PC-9 (cell line): ENCODE measurements at regions not wholly inside any gene's neighbourhood (a gene's known extent, or its start where the extent isn't known, plus 50 kb on each side); places are given as distances from the start of the nearest gene placed in this dataset.

ENCODE experiments used
- EZH2 ChIP-seq: fragments of 200-600 bp; sonication (generic); IDR thresholded peaks from 2 replicates; pipeline ENCODE4 v1.8.0; 2017; ENCODE audit warnings: antibody characterized with exemption, low read depth
- TF ChIP-seq, protein P1 (sequence below): fragments of 200-600 bp; sonication (generic); conservative IDR thresholded peaks from 2 replicates; pipeline ENCODE4 v1.6.1; 2017; ENCODE audit warnings: mixed run types, antibody characterized with exemption, mild to moderate bottlenecking, moderate library complexity

DNA sequence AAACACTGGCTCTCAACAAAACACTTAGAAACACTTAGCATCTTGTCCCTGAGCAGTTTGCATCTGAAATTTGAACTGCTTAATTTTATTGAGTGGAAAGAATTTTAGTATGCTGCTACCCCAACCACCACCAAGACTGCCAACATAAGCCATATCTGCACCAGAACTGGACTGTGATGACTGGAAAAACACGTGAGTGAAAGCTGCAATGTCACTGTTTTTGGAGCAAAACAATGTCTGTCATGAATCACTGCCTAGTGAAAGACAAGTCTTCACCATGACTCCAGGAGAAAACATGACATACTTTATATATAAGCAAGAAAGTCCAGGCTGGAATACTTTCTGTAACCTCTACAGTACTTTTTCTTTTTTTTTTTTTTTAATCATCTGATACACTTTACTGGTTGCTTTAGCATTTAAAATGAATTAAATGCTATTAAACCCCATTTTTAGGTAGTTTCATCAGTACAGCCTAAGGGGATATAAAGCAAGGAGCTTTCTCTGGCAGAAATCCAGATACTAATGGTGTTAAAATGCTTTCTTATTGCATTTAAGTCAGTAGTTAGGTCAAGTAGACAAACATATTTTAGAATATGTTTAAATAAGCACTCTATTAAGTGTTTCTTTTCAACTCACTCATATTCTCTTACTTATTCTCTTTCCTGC, 2129.4 kb upstream of the PIK3C3 start:
- TF ChIP-seq, protein P1, sequence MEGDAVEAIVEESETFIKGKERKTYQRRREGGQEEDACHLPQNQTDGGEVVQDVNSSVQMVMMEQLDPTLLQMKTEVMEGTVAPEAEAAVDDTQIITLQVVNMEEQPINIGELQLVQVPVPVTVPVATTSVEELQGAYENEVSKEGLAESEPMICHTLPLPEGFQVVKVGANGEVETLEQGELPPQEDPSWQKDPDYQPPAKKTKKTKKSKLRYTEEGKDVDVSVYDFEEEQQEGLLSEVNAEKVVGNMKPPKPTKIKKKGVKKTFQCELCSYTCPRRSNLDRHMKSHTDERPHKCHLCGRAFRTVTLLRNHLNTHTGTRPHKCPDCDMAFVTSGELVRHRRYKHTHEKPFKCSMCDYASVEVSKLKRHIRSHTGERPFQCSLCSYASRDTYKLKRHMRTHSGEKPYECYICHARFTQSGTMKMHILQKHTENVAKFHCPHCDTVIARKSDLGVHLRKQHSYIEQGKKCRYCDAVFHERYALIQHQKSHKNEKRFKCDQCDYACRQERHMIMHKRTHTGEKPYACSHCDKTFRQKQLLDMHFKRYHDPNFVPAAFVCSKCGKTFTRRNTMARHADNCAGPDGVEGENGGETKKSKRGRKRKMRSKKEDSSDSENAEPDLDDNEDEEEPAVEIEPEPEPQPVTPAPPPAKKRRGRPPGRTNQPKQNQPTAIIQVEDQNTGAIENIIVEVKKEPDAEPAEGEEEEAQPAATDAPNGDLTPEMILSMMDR: no peak
- TF ChIP-seq EZH2: no peak
